GM18502 (cell line): ENCODE measurements at regions not wholly inside any gene's neighbourhood (a gene's known extent, or its start where the extent isn't known, plus 50 kb on each side); places are given as distances from the start of the nearest gene placed in this dataset.
"Not testable (repeated sequence)": the region's sequence is repeated elsewhere in the genome, so short reads cannot be mapped to it uniquely, and the experiment has no call there.

Experiments
- ATAC-seq: cut with Tn5 transposase; IDR thresholded peaks from one replicate; pipeline ENCODE4 v1.9.1; 2021; ENCODE audit warnings: mild to moderate bottlenecking; ENCODE audit not compliant: unreplicated experiment, poor library complexity

DNA sequence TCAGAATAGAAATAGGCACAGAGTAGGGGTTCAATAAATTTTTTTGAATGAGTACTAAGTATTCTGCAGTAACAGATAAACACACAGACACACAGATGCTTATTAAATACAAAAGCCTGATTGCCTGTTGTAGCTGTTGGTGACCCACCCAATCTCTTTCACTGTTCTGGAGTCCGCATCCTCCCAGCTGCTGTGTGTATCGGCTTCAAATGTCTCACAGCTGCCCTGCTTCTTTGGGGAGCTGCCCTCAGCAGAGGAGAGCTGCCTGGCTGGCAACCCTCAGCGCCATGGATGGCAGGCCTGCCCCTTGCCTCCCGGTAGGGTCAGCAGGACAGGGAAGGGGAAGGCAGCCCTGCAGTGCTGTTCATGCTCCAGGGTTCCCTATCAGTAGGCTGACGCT, 50.5 kb upstream of the PRNP start:
- no peak for ATAC-seq

DNA sequence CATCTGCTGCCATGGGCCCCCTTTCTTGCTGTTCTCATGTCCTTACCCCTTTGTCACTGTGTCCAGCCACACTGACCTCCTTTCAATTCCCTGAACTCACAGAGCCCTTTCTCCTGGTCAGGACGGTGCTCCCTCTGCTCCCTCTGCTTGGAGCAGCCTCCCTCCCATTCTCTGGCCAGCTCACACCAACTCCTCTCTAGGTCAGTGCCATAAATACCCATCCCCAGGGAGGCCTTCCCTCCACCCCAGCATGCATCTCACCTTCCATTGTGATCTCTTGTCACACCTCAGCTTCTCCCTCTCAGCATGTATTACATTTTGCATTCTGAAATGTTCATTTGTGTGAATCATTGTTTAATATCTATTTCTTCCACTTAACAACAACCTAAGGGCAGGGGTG, 50.9 kb upstream of the PRNP start:
- no peak for ATAC-seq

DNA sequence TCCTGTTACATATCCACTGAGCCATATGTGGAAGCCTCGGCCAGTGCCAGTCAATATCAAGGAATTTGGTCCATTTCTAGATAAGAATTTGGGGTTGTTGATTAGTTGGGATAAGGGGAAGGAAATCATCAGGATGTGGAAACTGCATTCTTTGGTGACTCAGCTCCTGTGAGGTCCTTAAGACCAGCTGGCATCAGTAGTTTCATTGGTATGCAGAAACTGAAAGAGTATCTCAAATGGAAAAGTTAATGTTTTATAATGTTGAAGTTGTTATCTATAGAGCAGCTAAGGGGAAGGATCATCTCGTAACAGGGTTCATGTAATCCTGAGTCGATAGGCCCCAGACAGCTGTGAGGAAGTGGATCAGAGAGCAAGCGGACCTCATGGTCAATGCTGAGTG, 52.5 kb upstream of the PRNP start:
- ATAC-seq, result no peak

DNA sequence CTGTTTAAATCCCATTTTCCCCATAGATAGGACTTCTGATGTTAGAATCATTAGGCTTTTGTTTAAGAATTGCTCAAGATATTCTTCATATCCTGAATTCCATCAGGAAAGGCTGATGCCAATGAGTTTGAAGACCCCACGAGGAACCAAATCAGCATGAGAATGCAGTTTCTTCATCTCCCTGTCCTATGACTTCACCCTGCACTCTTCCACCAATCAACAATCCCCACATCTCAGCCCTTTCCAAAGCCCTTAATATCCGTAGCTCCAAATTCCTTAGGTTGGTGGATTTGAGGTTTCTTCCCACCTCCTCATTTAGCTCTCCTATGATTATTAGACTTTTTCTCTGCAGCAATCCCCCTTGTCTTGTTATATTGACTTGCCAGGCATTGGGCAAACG, 52.9 kb upstream of the PRNP start:
- ATAC-seq, result no peak

DNA sequence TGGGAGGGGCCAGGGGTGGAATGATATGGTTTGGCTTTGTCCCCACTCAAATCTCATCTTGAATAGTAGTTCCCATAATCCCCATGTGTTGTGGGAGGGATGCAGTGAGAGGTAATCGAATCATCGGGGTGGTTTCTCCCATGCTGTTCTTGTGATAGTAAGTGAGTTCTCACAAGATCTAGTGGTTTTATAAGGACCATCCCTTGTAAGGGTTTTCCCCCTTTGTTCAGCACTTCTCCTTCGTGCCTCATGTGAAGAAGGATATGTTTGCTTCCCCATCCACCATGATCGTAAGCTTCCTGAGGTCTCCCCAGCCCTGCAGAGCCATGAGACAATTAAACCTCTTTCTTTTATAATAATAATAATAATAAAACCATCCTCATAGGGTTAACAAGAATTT, 53.4 kb upstream of the PRNP start:
- ATAC-seq, result no peak

DNA sequence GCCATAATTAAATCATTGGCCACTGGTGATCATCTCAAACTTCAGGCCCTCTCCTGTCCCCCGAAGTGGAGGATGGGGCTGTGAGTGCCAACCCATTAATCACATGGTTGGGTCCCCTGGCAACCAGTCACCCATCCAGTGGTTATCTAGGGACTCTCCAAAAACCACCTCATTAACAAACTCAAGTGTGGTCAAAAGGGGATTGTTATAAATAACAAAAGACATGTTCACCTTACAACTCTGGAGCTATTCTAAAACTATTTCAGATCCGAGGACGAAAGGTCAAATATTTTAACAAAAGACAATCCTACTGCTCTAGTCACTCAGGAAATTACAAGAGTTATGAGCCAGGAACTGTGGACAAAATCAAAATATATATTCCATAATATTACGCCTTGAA, 60.0 kb upstream of the PRNP start:
- no peak for ATAC-seq

DNA sequence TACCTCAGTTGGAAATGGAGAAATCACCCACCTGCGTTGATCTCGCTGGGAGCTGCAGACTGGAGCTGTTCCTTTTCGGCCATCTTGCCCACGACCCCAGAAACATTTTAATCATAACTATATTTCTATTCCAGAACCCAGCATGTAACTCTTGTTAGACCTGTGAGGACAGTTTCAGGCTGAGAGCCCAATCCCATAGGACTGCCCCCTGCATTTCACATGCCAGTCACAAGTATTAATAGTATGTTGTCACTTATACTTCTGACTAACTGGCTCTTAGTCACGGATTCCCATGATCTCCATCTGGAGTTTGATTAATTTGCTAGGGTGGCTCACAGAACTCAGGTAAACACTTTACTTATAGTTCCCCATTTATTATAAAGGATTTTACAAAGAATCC, 60.6 kb upstream of the PRNP start:
- ATAC-seq, result no peak

DNA sequence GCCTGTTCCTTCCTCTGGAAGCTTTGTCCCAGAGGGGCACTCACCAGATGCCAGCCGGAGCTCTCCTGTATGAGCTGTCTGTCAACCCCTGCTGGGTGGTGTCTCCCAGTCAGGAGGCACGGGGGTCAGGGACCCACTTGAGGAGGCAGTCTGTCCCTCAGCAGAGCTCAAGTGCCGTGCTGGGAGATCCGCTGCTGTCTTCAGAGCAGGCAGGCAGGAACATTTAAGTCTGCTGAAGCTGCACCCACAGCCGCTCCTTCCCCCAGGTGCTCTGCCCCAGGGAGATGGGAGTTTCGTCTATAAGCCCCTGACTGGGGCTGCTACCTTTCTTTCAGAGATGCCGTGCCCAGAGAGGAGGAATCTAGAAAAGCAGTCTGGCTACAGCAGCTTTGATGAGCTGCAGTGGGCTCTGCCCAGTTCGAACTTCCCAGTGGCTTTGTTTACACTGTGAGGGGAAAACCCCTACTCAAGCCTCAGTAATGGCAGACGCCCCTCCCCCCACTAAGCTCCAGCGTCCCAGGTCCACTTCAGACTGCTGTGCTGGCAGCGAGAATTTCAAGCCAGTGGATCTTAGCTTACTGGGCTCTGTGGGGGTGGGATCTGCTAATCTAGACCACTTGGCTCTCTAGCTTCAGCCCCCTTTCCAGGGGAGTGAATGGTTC, 61.5 kb upstream of the PRNP start:
- not testable (repeated sequence) for ATAC-seq

DNA sequence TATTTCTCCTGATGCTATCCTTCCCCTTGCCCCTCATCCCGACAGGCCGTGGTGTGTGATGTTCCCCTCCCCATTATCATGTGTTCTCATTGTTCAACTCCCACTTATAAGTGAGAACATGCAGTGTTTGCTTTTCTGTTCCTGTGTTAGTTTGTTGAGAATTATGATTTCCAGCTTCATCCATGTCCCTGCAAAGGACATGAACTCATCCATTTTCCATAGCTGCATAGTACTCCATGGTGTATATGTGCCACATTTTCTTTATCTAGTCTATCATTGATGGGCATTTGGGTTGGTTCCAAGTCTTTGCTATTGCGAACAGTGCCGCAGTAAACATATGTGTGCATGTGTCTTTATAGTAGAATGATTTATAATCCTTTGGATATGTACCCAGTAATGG, 67.1 kb upstream of the PRNP start:
- ATAC-seq, result not testable (repeated sequence)

DNA sequence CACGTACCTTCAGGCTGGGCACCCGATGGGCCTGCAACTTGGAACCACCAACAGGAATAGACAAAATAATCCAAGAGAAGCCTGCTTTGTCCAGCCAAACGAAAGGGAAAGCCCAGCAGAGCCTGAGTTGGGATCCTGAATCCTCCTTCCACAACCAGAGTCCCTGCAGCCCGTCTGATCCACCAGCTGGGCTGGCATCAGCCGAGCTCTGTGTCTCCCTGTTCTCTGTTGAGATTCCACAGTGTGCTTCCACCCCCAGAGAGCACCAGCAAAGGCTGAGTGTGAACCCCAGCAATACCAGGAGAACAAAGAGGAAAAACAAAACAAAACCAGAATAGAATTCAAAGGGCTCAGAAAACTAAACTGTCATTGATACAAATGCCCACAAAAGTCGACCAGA, 68.8 kb upstream of the PRNP start:
- ATAC-seq, result no peak

DNA sequence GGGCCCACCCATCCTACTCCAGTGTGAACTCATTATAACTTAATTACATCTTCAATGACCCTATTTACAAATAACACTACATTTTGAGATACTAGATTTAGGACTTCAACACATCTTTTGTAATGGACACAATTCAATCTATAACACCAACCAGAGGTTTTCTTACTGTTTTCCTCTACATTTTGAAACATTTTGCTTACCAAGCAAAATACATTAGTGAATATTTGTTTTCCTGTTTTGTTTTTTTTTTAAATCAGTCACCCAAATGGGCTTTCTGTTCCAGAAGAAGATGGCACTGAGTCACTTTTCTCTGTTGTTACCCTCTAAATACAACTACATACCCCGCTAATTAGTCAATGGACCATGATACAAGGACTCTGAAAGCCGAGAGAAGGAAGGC, 69.2 kb upstream of the PRNP start:
- ATAC-seq, result no peak

DNA sequence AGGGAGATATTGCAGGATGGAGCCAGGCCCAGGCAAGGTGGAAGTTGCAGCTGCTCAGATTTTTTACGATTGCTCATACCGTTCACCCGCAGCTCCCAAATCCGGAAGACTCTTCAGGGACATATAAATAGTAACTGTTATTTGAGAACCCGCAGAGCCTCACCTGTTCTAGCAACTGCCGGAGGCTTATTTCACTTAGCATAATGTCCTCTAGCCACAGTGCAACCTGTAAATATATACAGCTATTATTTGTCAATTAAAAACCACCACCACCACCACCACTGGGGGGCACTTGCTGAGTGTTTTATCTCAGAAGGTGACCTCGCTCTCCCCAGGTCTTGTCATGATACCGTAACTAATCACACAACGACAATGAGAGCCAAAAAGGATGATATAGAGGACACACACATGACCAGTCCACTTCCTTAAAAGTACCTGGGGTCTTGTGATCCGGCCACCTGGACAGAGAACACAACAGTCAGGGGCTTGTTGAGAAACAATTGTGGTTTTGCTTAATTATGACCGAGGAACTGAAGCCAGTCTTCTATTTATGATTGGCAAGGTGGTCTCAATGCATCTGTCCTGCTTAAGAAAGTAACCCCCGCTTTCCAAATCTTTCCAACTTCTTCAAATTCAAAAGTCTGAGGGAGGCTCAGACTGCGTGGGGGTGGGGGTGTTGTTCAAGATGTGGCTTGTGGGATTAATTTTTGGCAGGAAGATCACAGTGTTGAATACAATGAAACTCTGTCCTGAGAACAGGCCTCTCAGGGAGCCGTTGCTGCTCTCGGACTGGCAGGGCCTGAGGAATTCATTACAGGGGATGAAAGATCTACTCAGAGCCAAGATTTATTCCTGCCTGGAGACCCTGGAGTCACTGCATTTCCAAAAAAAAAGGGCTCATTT, 72.3 kb upstream of the PRNP start:
- ATAC-seq, result peak; percentile 79

DNA sequence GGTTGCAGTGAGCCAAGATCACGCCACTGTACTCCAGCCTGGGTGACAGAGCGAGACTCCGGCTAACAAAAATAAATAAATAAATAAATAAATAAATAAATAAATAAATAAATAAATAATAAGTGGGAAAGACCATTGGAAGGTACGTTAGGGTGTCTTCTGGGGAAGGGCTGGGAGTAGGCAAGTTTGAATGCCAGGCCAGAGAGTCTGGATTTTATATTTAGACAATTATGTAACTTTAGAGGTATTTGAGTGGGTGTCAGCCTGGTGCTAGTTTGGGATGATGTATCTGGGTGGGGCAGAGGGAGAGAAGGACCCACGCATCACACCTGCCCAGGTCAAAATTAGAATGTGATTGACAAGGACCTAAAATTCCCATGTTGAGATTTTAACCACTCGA, 73.1 kb upstream of the PRNP start:
- ATAC-seq, result no peak

DNA sequence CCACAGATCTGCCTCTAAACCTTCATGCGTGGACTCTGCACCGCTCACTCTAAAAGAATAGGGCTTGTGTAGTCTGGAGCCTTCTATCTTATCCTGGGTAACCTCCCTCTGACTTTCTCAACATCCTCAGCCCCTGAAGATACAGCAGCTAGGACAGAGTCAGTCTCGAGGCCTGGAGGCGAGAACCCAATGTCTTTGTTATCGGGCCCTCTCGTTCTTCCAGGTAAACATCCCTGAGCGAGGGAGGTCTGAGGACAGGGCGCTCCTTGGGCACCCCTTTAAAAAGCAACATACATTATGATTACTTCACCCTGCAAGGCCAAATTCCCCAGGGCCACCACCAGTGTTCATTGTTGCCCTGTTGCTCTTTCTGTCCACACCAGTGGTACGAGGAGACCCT, 75.4 kb upstream of the PRNP start:
- ATAC-seq, result no peak

DNA sequence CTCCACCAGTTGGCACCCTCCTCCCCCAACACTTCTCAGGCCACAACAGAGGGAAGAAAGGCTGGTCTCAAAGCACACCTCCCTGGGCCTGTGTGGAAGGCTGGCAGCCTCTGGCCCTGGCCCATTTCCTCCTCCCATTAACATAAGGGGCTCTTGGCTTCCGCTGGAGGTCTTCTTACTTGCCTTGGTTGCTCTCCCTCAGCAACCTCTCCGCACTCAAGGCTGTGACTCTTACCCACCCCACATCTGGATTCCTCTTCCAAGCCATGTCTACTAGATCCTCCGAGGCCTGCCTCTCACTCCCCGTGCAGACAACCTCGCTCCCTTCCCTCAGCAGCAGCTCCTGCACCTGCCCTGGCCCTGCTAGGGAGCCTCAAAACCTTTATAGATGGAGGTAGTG, 76.7 kb upstream of the PRNP start:
- no peak for ATAC-seq

DNA sequence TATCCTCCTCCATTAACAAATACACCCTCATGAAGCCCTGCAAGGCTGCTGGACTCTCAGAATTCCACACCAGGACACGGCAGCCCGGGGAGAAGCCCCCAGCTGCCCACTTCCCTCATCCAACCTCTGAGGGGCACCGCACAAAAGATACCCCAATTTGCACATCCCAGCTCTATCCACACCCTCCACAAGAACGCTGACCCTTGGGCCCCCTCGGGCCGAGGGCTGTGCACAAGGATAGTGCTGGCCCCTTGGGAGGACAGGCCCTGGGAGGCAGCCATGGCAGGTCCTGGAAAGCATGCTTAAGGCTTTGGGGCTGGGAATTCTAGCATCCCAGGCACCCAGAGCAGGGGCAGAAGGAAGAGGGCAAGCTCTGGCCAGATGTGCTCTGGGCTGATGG, 77.4 kb upstream of the PRNP start:
- ATAC-seq, result no peak

DNA sequence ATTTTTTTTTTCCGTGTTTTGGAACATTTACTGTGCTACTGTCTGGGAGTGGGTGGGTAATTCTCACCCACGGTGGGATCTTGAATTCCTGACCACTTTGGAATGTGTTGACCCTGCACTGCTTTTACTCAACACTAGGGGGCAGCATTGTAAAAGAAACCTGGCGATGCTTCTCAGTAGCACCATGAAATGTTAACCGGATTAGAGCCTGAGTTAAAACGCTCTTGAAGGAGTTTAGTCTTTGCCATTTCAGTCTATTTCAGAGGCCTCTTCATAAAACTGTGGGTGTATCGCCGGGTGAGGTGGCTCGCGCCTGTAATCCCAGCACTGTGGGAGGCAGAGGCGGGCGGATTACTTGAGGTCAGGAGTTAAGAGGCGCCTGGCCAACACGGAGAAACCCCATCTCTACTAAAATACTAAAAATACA, 79.0 kb upstream of the PRNP start:
- peak; percentile 61 for ATAC-seq

DNA sequence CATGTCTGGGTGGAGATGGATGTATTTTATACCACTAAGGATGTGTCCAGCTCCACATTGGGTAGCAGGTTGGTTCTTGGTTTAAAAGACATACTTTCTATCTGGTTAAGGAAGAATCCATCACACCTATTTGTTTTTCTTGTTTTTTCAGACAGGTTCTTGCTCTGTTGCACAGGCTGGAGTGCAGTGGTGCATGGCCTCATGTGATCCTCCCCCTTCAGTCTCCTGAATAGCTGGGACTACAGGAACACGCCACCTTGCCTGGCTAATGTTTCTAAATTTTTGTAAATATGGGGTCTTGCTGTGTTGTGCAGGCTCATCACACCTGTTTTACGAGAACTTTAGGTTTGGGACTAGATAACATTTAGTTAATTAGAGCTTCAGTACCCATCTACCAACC, 80.2 kb upstream of the PRNP start:
- no peak for ATAC-seq

DNA sequence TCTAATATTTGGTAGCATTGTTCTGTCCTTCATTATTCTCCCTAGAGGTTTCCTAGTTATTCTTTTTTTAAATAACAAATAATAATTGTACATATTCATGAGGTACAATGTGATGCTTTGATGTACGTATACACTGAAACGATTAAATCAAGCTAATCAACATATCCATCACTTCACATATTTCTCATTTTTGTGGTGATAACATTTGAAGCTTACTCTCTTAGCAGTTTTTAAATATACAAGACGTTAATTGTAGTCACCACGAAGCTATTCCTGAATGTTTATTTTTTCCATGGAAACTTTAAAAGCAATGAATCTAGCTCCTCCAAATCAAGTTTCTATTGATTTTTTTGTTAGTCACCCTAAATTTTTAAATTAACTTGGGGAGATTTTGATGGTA, 81.1 kb upstream of the PRNP start:
- ATAC-seq, result no peak

DNA sequence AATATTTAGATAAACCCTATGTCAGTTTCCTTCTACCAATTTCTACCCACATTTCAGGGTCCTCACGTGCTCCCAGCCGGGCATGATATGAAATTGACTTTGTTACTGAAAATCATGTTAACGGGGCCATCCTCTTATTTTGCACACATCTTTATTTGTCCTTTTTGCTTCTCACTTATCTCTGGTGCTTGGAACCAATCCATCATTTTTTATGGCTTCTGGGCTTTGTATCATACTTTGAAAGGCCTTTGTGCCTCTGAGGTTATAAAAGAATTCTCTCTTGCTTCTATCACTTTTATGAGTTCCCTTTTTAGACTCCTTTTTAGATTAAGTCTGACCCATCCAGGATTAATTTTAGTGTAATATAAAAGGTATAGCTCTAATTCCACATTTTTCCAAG, 81.7 kb upstream of the PRNP start:
- ATAC-seq, result no peak

DNA sequence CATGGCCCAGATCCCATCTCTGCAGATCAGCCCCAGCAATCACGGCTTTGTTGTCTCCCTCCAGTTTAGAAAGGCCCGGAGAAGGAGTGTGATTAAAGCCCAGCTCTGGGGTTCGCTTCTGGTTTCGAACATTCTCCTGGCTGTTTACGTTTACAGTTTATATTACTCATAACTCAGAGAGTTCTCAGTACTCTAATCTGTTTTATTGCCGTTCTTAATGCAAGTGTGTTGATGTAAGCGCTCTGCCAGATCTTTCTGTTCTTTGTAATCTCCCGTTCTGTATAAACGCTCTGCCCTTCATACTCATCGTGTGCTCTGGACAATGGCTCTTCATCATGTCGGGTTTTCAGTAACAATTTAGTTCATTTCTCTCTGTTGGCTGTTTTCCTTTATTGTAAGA, 82.5 kb upstream of the PRNP start:
- no peak for ATAC-seq

DNA sequence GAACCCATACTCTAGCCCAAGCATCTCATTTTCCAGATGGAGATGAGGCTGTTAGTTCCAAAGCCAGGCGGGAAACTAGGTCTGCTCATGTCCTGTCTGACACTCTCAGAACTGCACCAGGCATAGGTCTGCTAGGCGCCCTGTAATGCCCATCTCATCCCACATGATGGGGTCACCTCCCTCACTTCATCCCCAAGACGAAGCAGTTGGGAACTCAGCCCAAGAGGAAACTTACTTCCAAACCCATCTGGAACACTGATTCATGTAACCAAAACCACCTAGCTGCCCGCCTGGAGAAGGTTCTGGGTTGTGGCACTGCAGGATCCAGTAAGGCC, 84.0 kb upstream of the PRNP start:
- no peak for ATAC-seq
